ENCODE measurements at regions not wholly inside any gene's neighbourhood (a gene's known extent, or its start where the extent isn't known, plus 50 kb on each side); places are given as distances from the start of the nearest gene placed in this dataset.

- 91% methylated on average over 6 of the region's 6 CpGs for WGBS
- Histone ChIP-seq H3K9me3 (ENCODE audit: insufficient read depth, low read depth, low read length) (no peaks in the 10 kb centered on the region), H3K36me3 (ENCODE audit: insufficient read depth, low read length) (no peaks in the 10 kb centered on the region), H3K27me3 (ENCODE audit: insufficient read depth, low read length) (no peaks in the 10 kb centered on the region), H3K27ac (ENCODE audit: low read depth, low read length) (no peak overlapping the region), H3K4me3 (ENCODE audit: low read length) (no peak overlapping the region), H3K4me1 (ENCODE audit: insufficient read depth, low read length) (no peaks in the 10 kb centered on the region), H3K9ac (ENCODE audit: low read depth, low read length) (no peak overlapping the region)
Observed at GRCh38 chr16:26791169-26791568, 275.6 kb upstream of the C16orf82 start.

GRCh38 chr16:26795184-26795583 is 271.5 kb upstream of the C16orf82 start:
- H3K36me3 ChIP-seq (ENCODE audit: insufficient read depth, low read length), result no peaks in the 10 kb centered on the region
- H3K4me1 ChIP-seq (ENCODE audit: insufficient read depth, low read length), result no peaks in the 10 kb centered on the region
- H3K27ac ChIP-seq (ENCODE audit: low read depth, low read length), result no peak overlapping the region
- no peaks in the 10 kb centered on the region for H3K27me3 ChIP-seq (ENCODE audit: insufficient read depth, low read length)
- no peak overlapping the region for H3K9ac ChIP-seq (ENCODE audit: low read depth, low read length)
- no peak overlapping the region for H3K4me3 ChIP-seq (ENCODE audit: low read length)
- no peaks in the 10 kb centered on the region for H3K9me3 ChIP-seq (ENCODE audit: insufficient read depth, low read depth, low read length)
- WGBS, result 54% methylated on average over 3 of the region's 3 CpGs

GRCh38 chr16:26801628-26802027 is 265.1 kb upstream of the C16orf82 start:
- H3K4me1 ChIP-seq (ENCODE audit: insufficient read depth, low read length), result no peaks in the 10 kb centered on the region
- H3K9me3 ChIP-seq (ENCODE audit: insufficient read depth, low read depth, low read length), result no peaks in the 10 kb centered on the region
- H3K4me3 ChIP-seq (ENCODE audit: low read length), result no peak overlapping the region
- H3K27ac ChIP-seq (ENCODE audit: low read depth, low read length), result no peak overlapping the region
- 90% methylated on average over 2 of the region's 3 CpGs for WGBS
- H3K27me3 ChIP-seq (ENCODE audit: insufficient read depth, low read length), result no peaks in the 10 kb centered on the region
- no peak overlapping the region for H3K9ac ChIP-seq (ENCODE audit: low read depth, low read length)
- H3K36me3 ChIP-seq (ENCODE audit: insufficient read depth, low read length), result no peaks in the 10 kb centered on the region

- Histone ChIP-seq H3K9me3 (ENCODE audit: insufficient read depth, low read depth, low read length) (no peaks in the 10 kb centered on the region), H3K27ac (ENCODE audit: low read depth, low read length) (no peak overlapping the region), H3K9ac (ENCODE audit: low read depth, low read length) (no peak overlapping the region), H3K4me3 (ENCODE audit: low read length) (no peak overlapping the region), H3K36me3 (ENCODE audit: insufficient read depth, low read length) (no peaks in the 10 kb centered on the region), H3K4me1 (ENCODE audit: insufficient read depth, low read length) (no peaks in the 10 kb centered on the region), H3K27me3 (ENCODE audit: insufficient read depth, low read length) (no peaks in the 10 kb centered on the region)
- 58% methylated on average over 3 of the region's 4 CpGs for WGBS
Observed at GRCh38 chr16:26802440-26802839, 264.3 kb upstream of the C16orf82 start.

GRCh38 chr16:26802965-26803364 is 263.8 kb upstream of the C16orf82 start:
- Histone ChIP-seq H3K36me3 (ENCODE audit: insufficient read depth, low read length) (no peaks in the 10 kb centered on the region), H3K4me1 (ENCODE audit: insufficient read depth, low read length) (no peaks in the 10 kb centered on the region), H3K9ac (ENCODE audit: low read depth, low read length) (no peak overlapping the region), H3K4me3 (ENCODE audit: low read length) (no peak overlapping the region), H3K27ac (ENCODE audit: low read depth, low read length) (no peak overlapping the region), H3K9me3 (ENCODE audit: insufficient read depth, low read depth, low read length) (no peaks in the 10 kb centered on the region), H3K27me3 (ENCODE audit: insufficient read depth, low read length) (no peaks in the 10 kb centered on the region)

- no peaks in the 10 kb centered on the region for H3K9me3 ChIP-seq (ENCODE audit: insufficient read depth, low read depth, low read length)
- H3K9ac ChIP-seq (ENCODE audit: low read depth, low read length), result no peak overlapping the region
- H3K4me1 ChIP-seq (ENCODE audit: insufficient read depth, low read length), result no peaks in the 10 kb centered on the region
- no peak overlapping the region for H3K4me3 ChIP-seq (ENCODE audit: low read length)
- no peaks in the 10 kb centered on the region for H3K27me3 ChIP-seq (ENCODE audit: insufficient read depth, low read length)
- H3K36me3 ChIP-seq (ENCODE audit: insufficient read depth, low read length), result no peaks in the 10 kb centered on the region
- WGBS, result 86% methylated on average over 6 of the region's 6 CpGs
- no peak overlapping the region for H3K27ac ChIP-seq (ENCODE audit: low read depth, low read length)
Observed at GRCh38 chr16:26806657-26807056, 260.1 kb upstream of the C16orf82 start.

- Histone ChIP-seq H3K4me1 (ENCODE audit: insufficient read depth, low read length) (no peaks in the 10 kb centered on the region), H3K9ac (ENCODE audit: low read depth, low read length) (no peak overlapping the region), H3K9me3 (ENCODE audit: insufficient read depth, low read depth, low read length) (no peaks in the 10 kb centered on the region), H3K27ac (ENCODE audit: low read depth, low read length) (no peak overlapping the region), H3K36me3 (ENCODE audit: insufficient read depth, low read length) (no peaks in the 10 kb centered on the region), H3K27me3 (ENCODE audit: insufficient read depth, low read length) (no peaks in the 10 kb centered on the region), H3K4me3 (ENCODE audit: low read length) (no peak overlapping the region)
- WGBS, result 64% methylated on average over 2 of the region's 2 CpGs
Observed at GRCh38 chr16:26809461-26809860, 257.3 kb upstream of the C16orf82 start.

- Histone ChIP-seq H3K27ac (ENCODE audit: low read depth, low read length) (no peak overlapping the region), H3K27me3 (ENCODE audit: insufficient read depth, low read length) (no peaks in the 10 kb centered on the region), H3K9ac (ENCODE audit: low read depth, low read length) (no peak overlapping the region), H3K9me3 (ENCODE audit: insufficient read depth, low read depth, low read length) (no peaks in the 10 kb centered on the region), H3K36me3 (ENCODE audit: insufficient read depth, low read length) (no peaks in the 10 kb centered on the region), H3K4me3 (ENCODE audit: low read length) (no peak overlapping the region), H3K4me1 (ENCODE audit: insufficient read depth, low read length) (no peaks in the 10 kb centered on the region)
- 86% methylated on average over 7 of the region's 7 CpGs for WGBS
Observed at GRCh38 chr16:26816266-26816665, 250.5 kb upstream of the C16orf82 start.

- no peak overlapping the region for H3K27ac ChIP-seq (ENCODE audit: low read depth, low read length)
- H3K4me3 ChIP-seq (ENCODE audit: low read length), result no peak overlapping the region
- H3K27me3 ChIP-seq (ENCODE audit: insufficient read depth, low read length), result no peaks in the 10 kb centered on the region
- no peaks in the 10 kb centered on the region for H3K4me1 ChIP-seq (ENCODE audit: insufficient read depth, low read length)
- no peaks in the 10 kb centered on the region for H3K9me3 ChIP-seq (ENCODE audit: insufficient read depth, low read depth, low read length)
- WGBS, result 88% methylated on average over 21 of the region's 21 CpGs
- H3K9ac ChIP-seq (ENCODE audit: low read depth, low read length), result no peak overlapping the region
- H3K36me3 ChIP-seq (ENCODE audit: insufficient read depth, low read length), result no peaks in the 10 kb centered on the region
Observed at GRCh38 chr16:26816885-26817571, 249.7 kb upstream of the C16orf82 start.

- Histone ChIP-seq H3K27me3 (ENCODE audit: insufficient read depth, low read length) (no peaks in the 10 kb centered on the region), H3K4me3 (ENCODE audit: low read length) (no peak overlapping the region), H3K9me3 (ENCODE audit: insufficient read depth, low read depth, low read length) (no peaks in the 10 kb centered on the region), H3K9ac (ENCODE audit: low read depth, low read length) (no peak overlapping the region), H3K36me3 (ENCODE audit: insufficient read depth, low read length) (no peaks in the 10 kb centered on the region), H3K27ac (ENCODE audit: low read depth, low read length) (no peak overlapping the region), H3K4me1 (ENCODE audit: insufficient read depth, low read length) (no peaks in the 10 kb centered on the region)
- 80% methylated on average over 2 of the region's 2 CpGs for WGBS
Observed at GRCh38 chr16:26818393-26818792, 248.3 kb upstream of the C16orf82 start.

- H3K4me3 ChIP-seq (ENCODE audit: low read length), result no peak overlapping the region
- no peak overlapping the region for H3K27ac ChIP-seq (ENCODE audit: low read depth, low read length)
- no peaks in the 10 kb centered on the region for H3K9me3 ChIP-seq (ENCODE audit: insufficient read depth, low read depth, low read length)
- H3K36me3 ChIP-seq (ENCODE audit: insufficient read depth, low read length), result no peaks in the 10 kb centered on the region
- no peaks in the 10 kb centered on the region for H3K4me1 ChIP-seq (ENCODE audit: insufficient read depth, low read length)
- whole genome bisulfite sequencing, result 94% methylated on average over 9 of the region's 9 CpGs
- H3K9ac ChIP-seq (ENCODE audit: low read depth, low read length), result no peak overlapping the region
- H3K27me3 ChIP-seq (ENCODE audit: insufficient read depth, low read length), result no peaks in the 10 kb centered on the region
Observed at GRCh38 chr16:26824469-26824868, 242.3 kb upstream of the C16orf82 start.

GRCh38 chr16:26826500-26826899 is 240.2 kb upstream of the C16orf82 start:
- 80% methylated on average over 4 of the region's 4 CpGs for WGBS
- Histone ChIP-seq H3K27ac (ENCODE audit: low read depth, low read length) (no peak overlapping the region), H3K4me1 (ENCODE audit: insufficient read depth, low read length) (no peaks in the 10 kb centered on the region), H3K36me3 (ENCODE audit: insufficient read depth, low read length) (no peaks in the 10 kb centered on the region), H3K4me3 (ENCODE audit: low read length) (no peak overlapping the region), H3K9ac (ENCODE audit: low read depth, low read length) (no peak overlapping the region), H3K9me3 (ENCODE audit: insufficient read depth, low read depth, low read length) (no peaks in the 10 kb centered on the region), H3K27me3 (ENCODE audit: insufficient read depth, low read length) (no peaks in the 10 kb centered on the region)
